Heart left ventricle (tissue), 13 donors: ENCODE measurements at regions not wholly inside any gene's neighbourhood (a gene's known extent, or its start where the extent isn't known, plus 50 kb on each side); places are given as distances from the start of the nearest gene placed in this dataset.

Experiments used
- POLR2A ChIP-seq, 2 donors: fragments of 450-650 bp; IDR thresholded peaks; one replicate each; pipeline ENCODE4 v1.6.1; 2017; ENCODE audit warnings: antibody characterized with exemption in 2 of 2, mild to moderate bottlenecking in 2 of 2, moderate library complexity in 2 of 2
- TF ChIP-seq, protein P1 (sequence below), 12 donors: fragments of 200-600 bp; sonication (generic) in 4 of 12; IDR thresholded peaks; one replicate each; pipeline versions ENCODE4 v1.5.0 to v1.8.0; 2018 to 2022; ENCODE audit warnings: antibody characterized with exemption in 12 of 12, mild to moderate bottlenecking in 5 of 12
- donor health status: ischemic (EF 13 %, LVEDD 7.1; RV severe dilation, severe dysfunction).
- donor health status: DM: no; HTN: yes; CAD: no.
- donor health status: DM: no; HTN: no; CAD: no.
- donor health status: ischemic (EF 25% LVEDD 6.9; RV normal size, moderate dysfunction).
- donor health status: ischemic (EF 25% LVEDD 5.7; RV mildly dilated, moderate dysfunction).
- donor health status: ischemic (EF 35%, LVEDD 5.7; RV mildly dilated, moderate dysfunction).
- donor health status: nonischemic (EF 11% LVEDD 7.7; RV severe dilation, severe dysfunction).
- donor health status: DM: yes; HTN: yes; CAD: no.
- donor health status: PGD.
- donor health status: ischemic (EF 29% LVEDD 5.4; RV normal size, mild dysfunction).
- donor health status: nonischemic (EF 23%, LVEDD 6.1; RV moderate dilation, normal function).

DNA sequence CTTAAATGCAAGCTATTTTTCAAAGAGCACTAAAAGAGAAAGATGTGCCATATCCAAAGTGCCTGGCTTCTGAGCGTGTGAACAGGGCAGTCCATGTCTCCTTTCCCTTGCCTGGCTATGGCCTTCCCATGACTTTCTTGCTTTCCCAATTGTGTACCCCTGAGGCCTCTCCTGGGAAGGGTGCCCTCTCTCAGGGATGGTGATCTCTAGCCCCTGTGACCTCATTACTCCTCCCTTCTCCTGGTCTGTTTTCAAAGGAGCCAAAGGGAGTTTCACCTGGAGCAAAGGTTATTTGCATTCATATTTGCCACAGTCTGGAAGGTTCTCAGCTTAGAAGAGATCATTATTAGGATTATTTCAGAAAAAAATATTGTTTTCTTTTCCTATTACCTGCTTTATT, 429.4 kb upstream of the TMTC1 start:
- TF ChIP-seq, protein P1, sequence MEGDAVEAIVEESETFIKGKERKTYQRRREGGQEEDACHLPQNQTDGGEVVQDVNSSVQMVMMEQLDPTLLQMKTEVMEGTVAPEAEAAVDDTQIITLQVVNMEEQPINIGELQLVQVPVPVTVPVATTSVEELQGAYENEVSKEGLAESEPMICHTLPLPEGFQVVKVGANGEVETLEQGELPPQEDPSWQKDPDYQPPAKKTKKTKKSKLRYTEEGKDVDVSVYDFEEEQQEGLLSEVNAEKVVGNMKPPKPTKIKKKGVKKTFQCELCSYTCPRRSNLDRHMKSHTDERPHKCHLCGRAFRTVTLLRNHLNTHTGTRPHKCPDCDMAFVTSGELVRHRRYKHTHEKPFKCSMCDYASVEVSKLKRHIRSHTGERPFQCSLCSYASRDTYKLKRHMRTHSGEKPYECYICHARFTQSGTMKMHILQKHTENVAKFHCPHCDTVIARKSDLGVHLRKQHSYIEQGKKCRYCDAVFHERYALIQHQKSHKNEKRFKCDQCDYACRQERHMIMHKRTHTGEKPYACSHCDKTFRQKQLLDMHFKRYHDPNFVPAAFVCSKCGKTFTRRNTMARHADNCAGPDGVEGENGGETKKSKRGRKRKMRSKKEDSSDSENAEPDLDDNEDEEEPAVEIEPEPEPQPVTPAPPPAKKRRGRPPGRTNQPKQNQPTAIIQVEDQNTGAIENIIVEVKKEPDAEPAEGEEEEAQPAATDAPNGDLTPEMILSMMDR (IDR thresholded peaks at IDR 0.05) = no peak
- no peak for TF ChIP-seq POLR2A (IDR thresholded peaks at IDR 0.05)
